ENCODE measurements at regions not wholly inside any gene's neighbourhood (a gene's known extent, or its start where the extent isn't known, plus 50 kb on each side); places are given as distances from the start of the nearest gene placed in this dataset.

DNA sequence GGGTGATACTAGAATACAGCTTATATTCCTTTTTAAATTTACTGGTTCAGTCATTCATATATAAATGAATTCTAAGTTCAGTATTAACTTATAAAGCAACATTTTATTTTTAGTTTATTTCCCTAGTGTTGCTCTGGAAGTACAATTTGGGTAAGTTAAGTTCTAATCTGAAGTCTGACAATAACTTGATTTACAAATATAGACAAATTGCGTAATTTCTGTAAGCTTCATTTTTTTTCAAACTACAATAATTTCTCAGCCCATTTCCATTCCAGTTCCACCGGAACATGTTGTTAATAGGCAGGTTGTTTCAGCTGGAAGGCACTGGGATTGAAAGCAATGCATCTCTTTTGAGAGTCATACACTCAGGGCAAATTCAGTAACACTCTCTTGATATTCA, 2000.7 kb downstream of the OLFM4 start:
- TF ChIP-seq, protein P1, sequence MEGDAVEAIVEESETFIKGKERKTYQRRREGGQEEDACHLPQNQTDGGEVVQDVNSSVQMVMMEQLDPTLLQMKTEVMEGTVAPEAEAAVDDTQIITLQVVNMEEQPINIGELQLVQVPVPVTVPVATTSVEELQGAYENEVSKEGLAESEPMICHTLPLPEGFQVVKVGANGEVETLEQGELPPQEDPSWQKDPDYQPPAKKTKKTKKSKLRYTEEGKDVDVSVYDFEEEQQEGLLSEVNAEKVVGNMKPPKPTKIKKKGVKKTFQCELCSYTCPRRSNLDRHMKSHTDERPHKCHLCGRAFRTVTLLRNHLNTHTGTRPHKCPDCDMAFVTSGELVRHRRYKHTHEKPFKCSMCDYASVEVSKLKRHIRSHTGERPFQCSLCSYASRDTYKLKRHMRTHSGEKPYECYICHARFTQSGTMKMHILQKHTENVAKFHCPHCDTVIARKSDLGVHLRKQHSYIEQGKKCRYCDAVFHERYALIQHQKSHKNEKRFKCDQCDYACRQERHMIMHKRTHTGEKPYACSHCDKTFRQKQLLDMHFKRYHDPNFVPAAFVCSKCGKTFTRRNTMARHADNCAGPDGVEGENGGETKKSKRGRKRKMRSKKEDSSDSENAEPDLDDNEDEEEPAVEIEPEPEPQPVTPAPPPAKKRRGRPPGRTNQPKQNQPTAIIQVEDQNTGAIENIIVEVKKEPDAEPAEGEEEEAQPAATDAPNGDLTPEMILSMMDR (IDR thresholded peaks at IDR 0.05; ENCODE audit: insufficient read depth, low read depth, low read length) = no peak
- TF ChIP-seq EZH2 (IDR thresholded peaks at IDR 0.05; ENCODE audit: insufficient read depth, low read length) = no peak

Data from astrocyte (in vitro differentiated cells and primary cell).